ENCODE measurements at regions not wholly inside any gene's neighbourhood (a gene's known extent, or its start where the extent isn't known, plus 50 kb on each side); places are given as distances from the start of the nearest gene placed in this dataset.

DNA sequence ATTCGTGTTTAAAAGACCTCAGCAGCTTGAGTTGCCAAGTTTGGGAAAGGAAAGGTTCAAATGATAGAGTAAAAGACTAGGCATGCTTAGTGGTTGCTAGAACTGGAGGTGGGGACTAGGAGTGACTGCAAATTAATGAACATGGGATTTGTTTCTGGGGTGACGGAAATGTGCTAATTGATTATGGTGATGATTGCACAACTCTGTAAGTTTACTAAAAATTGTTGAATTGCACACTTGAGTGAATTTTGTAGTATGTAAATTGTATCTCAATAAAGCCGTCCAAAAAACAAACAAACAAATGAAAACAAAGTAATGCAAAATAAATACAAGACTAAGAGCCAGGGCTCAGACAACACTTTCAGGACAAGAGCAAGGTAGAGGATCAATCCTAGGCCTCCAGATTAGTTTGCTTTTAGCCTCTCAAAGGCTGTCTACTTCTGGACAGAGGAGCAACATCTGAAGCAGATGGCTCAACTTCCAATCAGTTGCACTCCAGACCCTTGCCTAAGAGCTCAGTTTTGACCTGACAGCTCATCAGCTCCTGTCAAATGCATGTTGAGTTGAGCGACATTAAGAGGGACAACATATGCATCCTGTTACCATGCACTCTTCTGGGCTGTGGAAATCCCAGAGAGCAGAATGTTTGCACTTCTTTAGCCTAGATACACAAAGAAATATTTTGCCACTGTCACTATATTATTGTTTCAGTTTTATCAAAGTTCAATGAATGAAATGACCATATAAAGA is 111.2 kb upstream of the ASIC2 start:
- DNase-seq = no peak

DNA sequence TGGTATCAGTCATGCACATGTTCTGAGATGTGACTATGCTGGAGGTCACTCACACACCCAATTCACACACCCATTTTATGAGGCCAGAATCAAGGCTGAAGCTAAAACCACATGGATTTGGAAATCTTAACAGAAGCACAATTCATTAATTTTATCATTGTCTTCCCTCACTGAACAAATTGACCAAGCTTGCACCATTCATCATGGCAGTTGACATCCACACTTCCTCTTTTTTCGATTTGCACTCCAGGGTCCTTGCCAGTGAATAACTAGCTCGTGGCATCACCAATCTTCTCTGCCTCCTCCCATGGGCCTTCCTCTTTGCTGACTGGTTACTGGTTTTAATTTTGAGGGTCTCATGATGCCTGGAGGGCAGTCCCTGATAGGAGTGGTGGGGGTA is 123.0 kb upstream of the ASIC2 start:
- no peak for DNase-seq

DNA sequence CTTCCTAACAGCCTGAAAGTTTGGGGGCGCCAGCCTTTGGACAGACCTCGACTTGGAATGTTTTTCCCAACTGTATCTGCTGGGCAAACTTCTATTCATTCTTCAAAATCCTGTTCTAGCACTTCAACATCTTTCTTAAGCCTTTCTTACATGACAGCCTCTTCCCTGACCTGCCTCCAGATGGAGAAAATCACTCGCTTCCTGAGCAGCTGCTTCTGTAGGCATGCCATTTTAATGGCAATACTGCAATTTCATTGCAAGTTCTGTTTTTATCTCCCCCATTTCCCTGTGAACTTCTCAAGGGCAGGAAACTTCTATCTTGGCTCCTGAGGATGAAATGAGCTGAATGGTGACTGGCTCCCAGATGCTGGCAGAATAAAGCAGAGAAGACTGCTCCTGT is 128.8 kb upstream of the ASIC2 start:
- no peak for DNase-seq

DNA sequence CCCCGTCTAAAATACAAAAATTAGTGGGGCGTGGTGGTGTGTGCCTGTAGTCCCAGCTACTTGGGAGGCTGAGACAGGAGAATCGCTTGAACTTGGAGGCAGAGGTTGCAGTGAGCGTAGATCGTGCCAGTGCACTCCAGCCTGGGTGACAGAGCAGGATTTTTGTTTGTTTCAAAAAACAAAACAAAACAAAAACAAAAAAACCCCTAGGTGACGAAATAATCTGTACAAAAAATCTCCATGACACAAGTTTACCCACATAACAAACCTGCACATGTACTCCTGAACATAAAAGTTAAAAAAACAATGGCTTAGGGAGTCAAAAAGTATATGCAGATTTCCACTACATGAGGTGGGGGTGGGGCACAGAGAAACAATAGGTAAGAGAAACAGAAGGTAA is 140.5 kb upstream of the ASIC2 start:
- DNase-seq = no peak

- no peak for DNase-seq
Observed at GRCh38 chr17:33434841-33435240, 141.7 kb upstream of the ASIC2 start.

DNA sequence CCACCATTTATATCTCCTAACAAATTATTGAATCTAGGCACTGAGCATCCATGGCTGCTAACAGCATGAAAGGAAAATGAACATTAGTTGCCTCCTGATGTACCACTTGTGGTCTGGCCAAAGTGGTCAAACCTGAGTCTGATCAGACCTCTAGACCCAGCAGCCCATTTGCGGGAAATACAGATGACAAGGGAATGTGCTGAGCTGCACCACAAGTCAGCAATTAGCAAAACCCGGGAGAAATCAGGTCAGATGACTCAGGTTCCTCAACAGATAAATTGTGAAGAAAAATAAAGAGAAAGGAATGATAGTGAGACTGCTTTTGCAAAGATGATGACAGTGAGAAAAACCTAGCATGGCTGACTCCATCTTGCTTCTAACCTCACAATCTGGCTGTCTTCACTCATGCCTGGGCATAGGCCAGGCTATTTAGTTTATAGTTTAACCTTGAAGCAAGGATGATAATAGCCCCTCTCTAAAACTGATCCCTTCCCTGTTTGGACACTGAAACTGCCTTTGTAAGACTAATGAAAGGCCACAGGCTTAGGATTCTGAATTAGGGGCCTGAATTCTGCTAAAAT is 142.7 kb upstream of the ASIC2 start:
- DNase-seq = no peak

DNA sequence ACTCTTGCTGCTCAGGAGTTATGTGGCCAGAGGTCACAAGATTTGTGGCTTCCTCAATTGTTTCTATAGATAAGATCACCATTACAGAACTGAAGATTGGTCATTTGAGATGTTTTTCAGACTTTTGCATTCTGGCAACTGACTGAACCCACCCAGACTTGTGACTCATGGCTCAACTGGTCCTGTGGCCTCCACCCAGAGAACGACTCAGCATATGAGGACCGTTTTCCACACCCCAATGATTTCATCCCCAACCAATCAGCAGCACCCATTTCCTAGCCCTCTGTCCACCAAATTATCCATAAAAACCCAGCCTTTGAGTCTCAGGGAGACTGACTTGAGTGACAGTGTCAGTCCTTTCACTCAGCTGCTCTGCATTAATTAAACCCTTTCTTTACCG is 143.2 kb upstream of the ASIC2 start:
- DNase-seq = no peak

- no peak for DNase-seq
Observed at GRCh38 chr17:33438139-33438538, 145.0 kb upstream of the ASIC2 start.

DNA sequence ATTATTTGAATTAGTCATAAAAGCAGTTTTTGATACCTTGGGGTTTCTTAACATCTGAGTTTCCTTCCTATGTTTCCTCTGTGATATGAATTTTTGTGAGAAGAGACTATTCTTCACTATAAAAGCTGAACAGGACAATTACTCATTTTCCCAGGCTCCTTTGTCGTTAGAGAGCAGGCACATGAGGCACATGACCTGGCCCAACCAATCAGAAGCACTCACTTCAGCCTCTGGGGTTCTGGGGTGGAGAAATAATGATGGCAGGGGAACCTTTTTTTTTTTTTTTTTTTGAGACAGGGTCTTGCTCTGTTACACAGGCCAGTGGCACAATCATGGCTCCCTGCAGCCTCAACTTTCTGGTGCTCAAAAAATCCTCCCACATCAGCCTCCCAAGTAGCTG is 145.5 kb upstream of the ASIC2 start:
- DNase-seq = no peak

GRCh38 chr17:33442320-33442719 is 149.2 kb upstream of the ASIC2 start:
- no peak for DNase-seq

DNA sequence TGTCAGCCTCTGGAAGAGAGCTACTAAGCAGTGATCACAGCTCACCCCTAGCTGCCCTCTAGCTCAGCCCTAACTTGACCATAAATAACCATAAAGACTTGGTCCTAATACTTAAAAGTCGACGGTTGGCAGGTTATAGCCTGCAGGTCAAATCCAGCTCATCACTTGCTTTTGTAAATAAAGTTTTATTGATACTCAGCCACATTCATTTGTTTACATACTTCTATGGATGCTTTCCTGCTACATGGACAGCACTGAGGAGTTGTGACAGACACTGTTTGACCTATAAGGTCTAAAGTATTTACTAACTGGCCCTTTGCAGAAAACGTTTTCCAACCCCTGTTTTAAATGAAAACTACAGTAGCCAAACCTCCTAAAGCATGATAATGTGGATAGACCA is 151.6 kb upstream of the ASIC2 start:
- no peak for DNase-seq

DNA sequence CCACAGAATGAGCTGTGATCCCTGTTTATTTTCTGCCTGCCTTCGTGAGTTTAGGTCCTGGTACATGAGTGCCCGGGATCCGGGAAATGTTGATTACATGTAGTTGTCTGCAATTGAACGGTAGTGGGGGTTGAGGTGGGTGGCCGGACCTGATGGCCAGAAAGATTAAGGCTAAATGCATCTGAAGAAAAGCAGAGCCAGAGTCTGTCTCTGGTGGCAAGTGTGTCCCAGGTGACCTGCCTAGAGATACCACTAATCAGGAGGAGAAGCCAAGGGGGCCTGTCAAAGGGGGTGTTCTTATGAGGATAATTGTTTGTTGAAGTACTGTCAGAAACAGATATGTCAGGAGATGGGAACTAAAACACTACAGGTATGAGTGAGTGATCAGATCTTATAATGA is 154.0 kb upstream of the ASIC2 start:
- no peak for DNase-seq

DNA sequence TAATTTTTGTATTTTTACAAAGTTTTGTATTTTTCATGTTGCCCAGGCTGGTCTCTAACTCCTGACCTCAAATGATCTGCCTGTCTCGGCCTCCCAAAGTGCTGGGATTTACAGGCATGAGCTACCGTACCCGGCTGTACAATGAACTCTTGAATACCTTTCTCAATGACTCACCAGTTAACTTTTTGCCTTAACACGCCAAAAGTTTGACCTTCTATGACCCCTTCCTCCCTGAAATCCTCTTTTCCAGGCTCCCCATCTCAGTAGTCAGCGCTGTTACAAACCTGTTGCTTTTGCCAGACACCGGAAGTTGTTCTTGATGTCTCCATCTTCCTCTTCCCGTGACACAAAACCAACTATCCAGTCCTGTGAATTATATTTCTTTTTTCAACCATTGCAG is 158.1 kb upstream of the ASIC2 start:
- DNase-seq = no peak

- no peak for DNase-seq
Observed at GRCh38 chr17:33457477-33457876, 164.4 kb upstream of the ASIC2 start.

DNA sequence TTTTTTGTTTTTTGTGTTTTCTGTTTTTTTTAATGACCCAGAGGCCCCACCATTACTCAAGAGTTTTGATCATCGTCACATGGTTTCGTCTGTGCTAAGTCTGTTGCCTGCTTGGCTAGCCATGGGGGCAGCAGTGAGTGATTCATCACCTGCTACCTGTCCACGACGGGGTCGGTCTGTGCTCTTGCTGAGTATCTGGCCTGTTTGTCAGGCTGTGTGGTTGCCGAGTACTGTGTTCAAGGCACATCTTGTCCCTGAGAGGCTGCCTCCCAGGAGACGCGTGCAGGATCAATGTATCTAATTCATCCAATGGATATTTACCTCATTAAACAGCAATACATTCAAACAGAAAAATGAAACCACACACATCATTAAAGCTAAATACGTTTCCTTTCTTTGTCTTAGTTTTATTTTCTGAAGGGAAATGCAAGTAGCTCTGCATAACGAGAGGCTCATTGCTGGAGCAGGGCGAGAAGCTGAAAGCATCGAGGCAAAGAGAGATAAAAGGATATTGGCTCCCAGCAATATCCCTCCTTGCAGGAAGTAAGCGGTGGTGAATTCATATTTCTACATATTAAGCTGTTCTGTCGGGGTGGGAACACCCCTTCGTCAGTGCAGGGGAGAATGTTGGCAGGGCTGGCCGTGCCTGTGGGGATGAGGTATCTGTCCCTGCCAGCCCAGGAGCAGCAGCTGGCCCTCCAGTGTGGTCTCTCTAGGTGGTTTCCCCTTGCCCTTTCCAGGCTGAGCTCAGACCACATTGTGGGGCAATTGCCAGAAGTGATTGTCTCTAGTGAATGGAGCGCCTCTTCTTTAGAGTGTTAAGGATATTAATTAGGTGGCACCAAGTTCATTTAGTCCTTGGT is 166.2 kb upstream of the ASIC2 start:
- no peak for DNase-seq

- no peak for DNase-seq
Observed at GRCh38 chr17:33460781-33461450, 167.8 kb upstream of the ASIC2 start.

GRCh38 chr17:33463887-33464286 is 170.8 kb upstream of the ASIC2 start:
- DNase-seq = no peak

GRCh38 chr17:33464669-33465280 is 171.7 kb upstream of the ASIC2 start:
- no peak for DNase-seq

- DNase-seq = no peak
Observed at GRCh38 chr17:33469421-33469820, 176.3 kb upstream of the ASIC2 start.

- DNase-seq = no peak
Observed at GRCh38 chr17:33469911-33470310, 176.8 kb upstream of the ASIC2 start.

GRCh38 chr17:33473061-33473460 is 180.0 kb upstream of the ASIC2 start:
- DNase-seq = no peak

DNA sequence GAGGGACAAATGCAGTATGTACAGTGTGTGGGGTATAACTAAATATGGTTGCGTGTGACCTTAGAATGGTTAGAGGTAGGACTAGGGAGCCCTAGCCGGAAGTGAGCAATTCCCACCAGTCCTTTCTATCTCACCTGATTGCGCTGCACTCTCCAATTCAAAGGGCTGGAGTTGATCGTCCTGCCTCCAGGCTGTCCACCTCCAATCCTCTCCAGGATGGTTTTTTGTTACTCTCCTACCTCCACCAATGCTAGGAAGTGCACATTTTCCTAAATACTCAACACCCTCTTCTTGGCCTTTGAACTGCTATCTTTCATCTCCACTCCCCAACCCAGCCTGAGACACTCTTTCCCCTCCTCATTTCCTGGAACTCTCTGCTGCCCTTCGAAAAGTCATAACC is 181.7 kb upstream of the ASIC2 start:
- no peak for DNase-seq

DNA sequence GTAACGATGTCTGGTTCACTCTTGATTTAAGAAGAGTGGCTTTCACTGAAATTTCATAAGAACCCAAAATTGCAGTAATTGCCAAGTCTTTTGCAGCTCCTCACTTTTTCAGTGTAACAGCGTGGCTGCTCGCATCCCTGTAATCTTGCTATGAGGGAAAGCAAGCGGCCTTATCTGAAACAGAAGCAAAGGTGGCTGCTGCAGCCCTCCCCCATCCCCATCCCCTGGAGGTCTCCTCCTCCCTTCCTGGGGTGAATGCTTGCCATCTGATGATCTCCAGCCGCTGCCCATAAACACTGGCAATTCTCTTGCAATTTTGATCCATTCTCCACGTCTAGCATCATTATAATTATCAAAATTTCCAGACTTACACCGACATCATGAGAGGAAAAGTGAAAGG is 182.5 kb upstream of the ASIC2 start:
- DNase-seq = no peak
